K562 (cell line): ENCODE measurements at regions not wholly inside any gene's neighbourhood (a gene's known extent, or its start where the extent isn't known, plus 50 kb on each side); places are given as distances from the start of the nearest gene placed in this dataset.

Experiments used
- ATAC-seq: fragments of 200-7000 bp; cut with Tn5 transposase; 3 replicates; pipeline ENCODE4 v1.9.1; 2020; ENCODE audit warnings: moderate library complexity
- BruUV-seq: library from RNA; stranded (reverse); fragments of 400-500 nt; replicated peaks from 2 replicates; lab custom pipeline; 2021; lab: Mats Ljungman, UMichigan
- CTCF ChIA-PET: fragments of 300-600 bp; formaldehyde crosslinking; extraction: SDS; loops from one replicate; lab custom pipeline; 2021; ENCODE audit warnings: low intra/inter-chr PET ratio; lab: Yijun Ruan, JAX
- POLR2A ChIA-PET: fragments of 300-600, 350-650 bp; sonication (Branson Sonifier 250); formaldehyde crosslinking; extraction: SDS; loops from one replicate; lab custom pipeline; 2021; ENCODE audit warnings: antibody characterized with exemption, inconsistent platforms; lab: Yijun Ruan, JAX
- DNase-seq, 4 experiments: peaks; one replicate each; pipeline versions ENCODE4 v3.0.0 to v3.0.0-alpha.2; 2011 to 2018; ENCODE audit warnings: low spot score in 3 of 4, mixed read lengths in 3 of 4; ENCODE audit errors: extremely low read depth in 1 of 4
- FAIRE-seq: peaks from 2 replicates; lab custom pipeline; 2011; peaks lifted over from hg19 to GRCh38; lab: Jason Lieb, UNC
- H2AFZ ChIP-seq: 2 replicates; pipeline ENCODE4 v1.6.0; 2011; ENCODE audit warnings: low read depth, low read length, control low read depth, inconsistent platforms
- H3K27ac ChIP-seq: fragments of 200-600 bp; 3 replicates; pipeline ENCODE4 v1.8.0; 2011; ENCODE audit warnings: low read depth, mild to moderate bottlenecking, control low read depth, inconsistent platforms, low read length, moderate library complexity, mixed read lengths; ENCODE audit errors: extremely low read depth
- H3K27me3 ChIP-seq, 2 experiments: fragments of 300-600 bp in 1 of 2; 2 replicates in 1 of 2; 3 replicates in 1 of 2; pipeline versions ENCODE4 v1.6.0 to v1.8.0; 2011; ENCODE audit warnings: inconsistent platforms in 2 of 2, low read length in 2 of 2, mild to moderate bottlenecking in 1 of 2, mixed read lengths in 1 of 2, moderate library complexity in 1 of 2; ENCODE audit not compliant: control insufficient read depth in 2 of 2, insufficient read depth in 2 of 2
- H3K36me3 ChIP-seq: fragments of 300-600 bp; 3 replicates; pipeline ENCODE4 v1.8.0; 2011; ENCODE audit warnings: mild to moderate bottlenecking, low read length, inconsistent platforms; ENCODE audit not compliant: control insufficient read depth, insufficient read depth
- H3K4me1 ChIP-seq, 2 experiments: fragments of 200-600 bp in 1 of 2; replicated peaks in 1 of 2; 2 replicates in 1 of 2; 3 replicates in 1 of 2; pipeline versions ENCODE4 v1.5.1 to v1.8.0; 2011; ENCODE audit warnings: inconsistent platforms in 2 of 2, low read length in 2 of 2, mild to moderate bottlenecking in 1 of 2, mixed read lengths in 1 of 2, moderate library complexity in 1 of 2; ENCODE audit not compliant: control insufficient read depth in 2 of 2, insufficient read depth in 2 of 2
- H3K4me2 ChIP-seq: 2 replicates; pipeline ENCODE4 v1.6.1; 2011; ENCODE audit warnings: low read length, control low read depth, inconsistent platforms, mixed read lengths; ENCODE audit not compliant: insufficient read depth
- H3K4me3 ChIP-seq: fragments of 200-600 bp; sonication (generic), shearing (Covaris generic); 2 replicates; pipeline ENCODE4 v1.5.1; 2016; ENCODE audit warnings: control low read depth, inconsistent platforms
- H3K79me2 ChIP-seq: fragments of 200-600 bp; 3 replicates; pipeline ENCODE4 v1.8.0; 2011; ENCODE audit warnings: low read length, inconsistent platforms; ENCODE audit not compliant: control insufficient read depth, insufficient read depth
- H3K9ac ChIP-seq, 2 experiments: 2 replicates each; pipeline versions ENCODE4 v1.6.0 to v1.6.1; 2011; ENCODE audit warnings: low read depth in 2 of 2, low read length in 2 of 2, control low read depth in 1 of 2, inconsistent platforms in 1 of 2, mild to moderate bottlenecking in 1 of 2, mixed read lengths in 1 of 2; ENCODE audit not compliant: insufficient read depth in 1 of 2
- H3K9me1 ChIP-seq: one replicate; pipeline ENCODE4 v1.6.0; 2011; ENCODE audit warnings: inconsistent platforms, mild to moderate bottlenecking, low read length, moderate library complexity; ENCODE audit not compliant: control insufficient read depth, insufficient read depth
- H3K9me3 ChIP-seq: replicated peaks from 2 replicates; pipeline ENCODE4 v1.5.1; 2011; ENCODE audit warnings: low read depth, low read length, inconsistent platforms; ENCODE audit not compliant: control insufficient read depth, insufficient read depth
- H4K20me1 ChIP-seq: replicated peaks from 2 replicates; pipeline ENCODE4 v1.6.1; 2011; ENCODE audit warnings: low read length, inconsistent platforms, mixed read lengths; ENCODE audit not compliant: control insufficient read depth, insufficient read depth
- CREBBP ChIP-seq: IDR thresholded peaks from one replicate; pipeline ENCODE4 v1.6.1; 2012; ENCODE audit warnings: low read depth, mild to moderate bottlenecking, control low read depth, inconsistent platforms, low read length
- FOXP1 ChIP-seq: sonication (generic); formaldehyde crosslinking; IDR thresholded peaks from 2 replicates; pipeline ENCODE4 v1.8.0; 2022; ENCODE audit warnings: mild to moderate bottlenecking, missing genetic modification reagents
- HDAC8 ChIP-seq: fragments of 450-650 bp; IDR thresholded peaks from 2 replicates; pipeline ENCODE4 v1.6.1; 2016; ENCODE audit warnings: mild to moderate bottlenecking, missing genetic modification characterization, moderate library complexity, missing compliant biosample characterization
- JUND ChIP-seq, 2 experiments: IDR thresholded peaks; 2 replicates in 1 of 2; 3 replicates in 1 of 2; pipeline ENCODE4 v1.6.1; 2011; ENCODE audit warnings: borderline replicate concordance in 2 of 2, low read depth in 2 of 2, low read length in 2 of 2, improper control_type of control experiment in 1 of 2, missing biosample characterization in 1 of 2, missing genetic modification characterization in 1 of 2, missing genetic modification reagents in 1 of 2
- KDM5B ChIP-seq: fragments of 200-600 bp; sonication (generic); IDR thresholded peaks from 2 replicates; pipeline ENCODE4 v1.6.1; 2012; ENCODE audit warnings: low read depth, mild to moderate bottlenecking, moderate library complexity, low read length, control low read depth, inconsistent platforms; ENCODE audit not compliant: insufficient replicate concordance
- NR2F6 ChIP-seq: fragments of 450-650 bp; formaldehyde crosslinking; IDR thresholded peaks from 2 replicates; pipeline ENCODE4 v1.4.0; 2020; ENCODE audit warnings: mild to moderate bottlenecking
- OTX1 ChIP-seq: fragments of 450-650 bp; formaldehyde crosslinking; IDR thresholded peaks from 2 replicates; pipeline ENCODE4 v1.4.0; 2022; ENCODE audit warnings: mild to moderate bottlenecking
- POLR2B ChIP-seq: fragments of 450-650 bp; IDR thresholded peaks from 2 replicates; pipeline ENCODE4 v1.6.1; 2018; ENCODE audit warnings: low read depth; ENCODE audit not compliant: partially characterized antibody
- ZNF263 ChIP-seq: sonication (generic); formaldehyde crosslinking; IDR thresholded peaks from 2 replicates; pipeline ENCODE4 v1.8.0; 2022; ENCODE audit warnings: mild to moderate bottlenecking, missing genetic modification reagents, borderline replicate concordance
- ZNF830 ChIP-seq: fragments of 250-450 bp; sonication (Bioruptor Pico); IDR thresholded peaks from 2 replicates; pipeline ENCODE4 v1.5.0; 2021; ENCODE audit warnings: mild to moderate bottlenecking
- in situ Hi-C: fragments of 300-500 bp; cut with MboI; formaldehyde crosslinking; loops from 4 replicates; pipeline ENCODE4 v1.15.0; 2018; ENCODE audit warnings: inconsistent platforms, mixed read lengths
- intact Hi-C: fragments of 100-400 bp; cut with micrococcal nuclease; formaldehyde crosslinking; loops from 2 replicates; pipeline ENCODE4 v1.14.2; 2022
- TF ChIP-seq, protein P1 (sequence below): fragments of 250-450 bp; sonication (Bioruptor Pico); IDR thresholded peaks from 2 replicates; pipeline ENCODE4 v1.9.0; 2021; ENCODE audit warnings: mild to moderate bottlenecking
- TF ChIP-seq, protein P2 (sequence below): fragments of 250-450 bp; sonication (Bioruptor Pico); IDR thresholded peaks from 2 replicates; pipeline ENCODE4 v1.4.0; 2020; ENCODE audit warnings: mild to moderate bottlenecking
- TF ChIP-seq, protein P3 (sequence below), 2 experiments: fragments of 450-650 bp in 1 of 2; sonication (generic) in 1 of 2; formaldehyde crosslinking; conservative IDR thresholded peaks; 2 replicates each; pipeline versions ENCODE4 v1.4.0 to v1.8.1; 2020 to 2022; ENCODE audit warnings: mild to moderate bottlenecking in 1 of 2, missing genetic modification reagents in 1 of 2
- TF ChIP-seq, protein P4 (sequence below): fragments of 450-650 bp; formaldehyde crosslinking; IDR thresholded peaks from 2 replicates; pipeline ENCODE4 v1.4.0; 2022; ENCODE audit warnings: mild to moderate bottlenecking, moderate library complexity

DNA sequence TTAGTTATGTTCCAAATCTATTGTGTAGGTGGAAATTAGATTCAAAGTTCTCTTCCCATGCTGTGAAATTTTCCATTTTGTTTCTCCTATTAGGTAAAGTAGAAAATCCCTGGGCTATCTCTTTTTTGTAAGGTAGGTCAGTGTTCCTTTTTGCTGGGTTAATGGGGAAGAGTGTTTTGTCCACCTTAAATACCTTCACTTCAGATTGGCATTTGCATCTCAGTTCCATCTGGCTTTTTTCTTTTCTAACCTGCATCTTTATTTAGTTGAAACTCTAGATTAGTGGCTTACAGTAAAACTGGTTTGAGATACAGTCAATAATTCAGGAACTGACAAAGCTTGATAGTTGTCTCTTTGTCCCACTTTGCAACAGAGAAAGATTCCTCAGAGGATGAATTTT, 1115.8 kb downstream of the PDHA2 start:
- no peaks in the 10 kb centered on the region for H3K9me3 ChIP-seq
- CTCF ChIA-PET, result no interaction called here
- no peak overlapping the region for H2AFZ ChIP-seq
- POLR2A ChIA-PET, result no interaction called here
- ATAC-seq (no peak), DNase-seq (no peak), FAIRE-seq (no peak)
- no peak overlapping the region for H3K4me2 ChIP-seq
- no peaks in the 10 kb centered on the region for H3K4me1 ChIP-seq
- BruUV-seq, result no TSS peak
- H3K9ac ChIP-seq, result no peak overlapping the region
- no peak overlapping the region for H3K27ac ChIP-seq
- no peaks in the 10 kb centered on the region for H4K20me1 ChIP-seq
- no peaks in the 10 kb centered on the region for H3K27me3 ChIP-seq
- no peak overlapping the region for H3K4me3 ChIP-seq
- intact Hi-C loops (no loop called here), in situ Hi-C loops (no loop called here)
- H3K9me1 ChIP-seq, result no peaks in the 10 kb centered on the region
- TF ChIP-seq HDAC8 (tag) (no peak), NR2F6 (no peak), ZNF830 (no peak), ZNF263 (CRISPR knock-in tag) (no peak), KDM5B (no peak), POLR2B (no peak), JUND (IDR thresholded peaks at IDR 0.05; ENCODE audit: borderline replicate concordance, low read depth, low read length) (no peak), JUND (tag; IDR thresholded peaks at IDR 0.05; ENCODE audit: borderline replicate concordance, low read depth, low read length) (no peak), OTX1 (CRISPR knock-in tag) (no peak), FOXP1 (CRISPR knock-in tag) (no peak), CREBBP (no peak)
- TF ChIP-seq, protein P1, sequence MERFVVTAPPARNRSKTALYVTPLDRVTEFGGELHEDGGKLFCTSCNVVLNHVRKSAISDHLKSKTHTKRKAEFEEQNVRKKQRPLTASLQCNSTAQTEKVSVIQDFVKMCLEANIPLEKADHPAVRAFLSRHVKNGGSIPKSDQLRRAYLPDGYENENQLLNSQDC (CRISPR knock-in tag), result no peak
- TF ChIP-seq, protein P2, sequence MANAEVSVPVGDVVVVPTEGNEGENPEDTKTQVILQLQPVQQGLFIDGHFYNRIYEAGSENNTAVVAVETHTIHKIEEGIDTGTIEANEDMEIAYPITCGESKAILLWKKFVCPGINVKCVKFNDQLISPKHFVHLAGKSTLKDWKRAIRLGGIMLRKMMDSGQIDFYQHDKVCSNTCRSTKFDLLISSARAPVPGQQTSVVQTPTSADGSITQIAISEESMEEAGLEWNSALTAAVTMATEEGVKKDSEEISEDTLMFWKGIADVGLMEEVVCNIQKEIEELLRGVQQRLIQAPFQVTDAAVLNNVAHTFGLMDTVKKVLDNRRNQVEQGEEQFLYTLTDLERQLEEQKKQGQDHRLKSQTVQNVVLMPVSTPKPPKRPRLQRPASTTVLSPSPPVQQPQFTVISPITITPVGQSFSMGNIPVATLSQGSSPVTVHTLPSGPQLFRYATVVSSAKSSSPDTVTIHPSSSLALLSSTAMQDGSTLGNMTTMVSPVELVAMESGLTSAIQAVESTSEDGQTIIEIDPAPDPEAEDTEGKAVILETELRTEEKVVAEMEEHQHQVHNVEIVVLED (CRISPR knock-in tag), result no peak
- TF ChIP-seq, protein P3, sequence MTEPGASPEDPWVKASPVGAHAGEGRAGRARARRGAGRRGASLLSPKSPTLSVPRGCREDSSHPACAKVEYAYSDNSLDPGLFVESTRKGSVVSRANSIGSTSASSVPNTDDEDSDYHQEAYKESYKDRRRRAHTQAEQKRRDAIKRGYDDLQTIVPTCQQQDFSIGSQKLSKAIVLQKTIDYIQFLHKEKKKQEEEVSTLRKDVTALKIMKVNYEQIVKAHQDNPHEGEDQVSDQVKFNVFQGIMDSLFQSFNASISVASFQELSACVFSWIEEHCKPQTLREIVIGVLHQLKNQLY (CRISPR knock-in tag; conservative IDR thresholded peaks at IDR 0.05), result no peak
- TF ChIP-seq, protein P4, sequence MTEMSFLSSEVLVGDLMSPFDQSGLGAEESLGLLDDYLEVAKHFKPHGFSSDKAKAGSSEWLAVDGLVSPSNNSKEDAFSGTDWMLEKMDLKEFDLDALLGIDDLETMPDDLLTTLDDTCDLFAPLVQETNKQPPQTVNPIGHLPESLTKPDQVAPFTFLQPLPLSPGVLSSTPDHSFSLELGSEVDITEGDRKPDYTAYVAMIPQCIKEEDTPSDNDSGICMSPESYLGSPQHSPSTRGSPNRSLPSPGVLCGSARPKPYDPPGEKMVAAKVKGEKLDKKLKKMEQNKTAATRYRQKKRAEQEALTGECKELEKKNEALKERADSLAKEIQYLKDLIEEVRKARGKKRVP (CRISPR knock-in tag), result no peak
- H3K36me3 ChIP-seq, result no peaks in the 10 kb centered on the region
- H3K79me2 ChIP-seq, result no peaks in the 10 kb centered on the region
